Dermis blood vessel endothelial cell (primary cell): ENCODE measurements at regions not wholly inside any gene's neighbourhood (a gene's known extent, or its start where the extent isn't known, plus 50 kb on each side); places are given as distances from the start of the nearest gene placed in this dataset.
"Not testable (repeated sequence)": the region's sequence is repeated elsewhere in the genome, so short reads cannot be mapped to it uniquely, and the experiment has no call there.

Experiments used
- DNase-seq: peaks from one replicate; pipeline ENCODE4 v3.0.0; 2010

- DNase-seq: no peak
Observed at GRCh38 chr1:193451606-193452005, 265.2 kb upstream of the B3GALT2 start.

- DNase-seq: no peak
Observed at GRCh38 chr1:193451001-193451400, 264.6 kb upstream of the B3GALT2 start.

- DNase-seq: no peak
Observed at GRCh38 chr1:193448682-193449461, 262.5 kb upstream of the B3GALT2 start.

- no peak for DNase-seq
Observed at GRCh38 chr1:193443886-193444285, 257.5 kb upstream of the B3GALT2 start.

GRCh38 chr1:193438771-193439170, 252.4 kb upstream of the B3GALT2 start:
- DNase-seq: no peak

GRCh38 chr1:193438312-193438711, 251.9 kb upstream of the B3GALT2 start:
- no peak for DNase-seq

- DNase-seq: no peak
Observed at GRCh38 chr1:193437785-193438184, 251.4 kb upstream of the B3GALT2 start.

GRCh38 chr1:193437333-193437732, 250.9 kb upstream of the B3GALT2 start:
- not testable (repeated sequence) for DNase-seq

GRCh38 chr1:193435781-193436180, 249.4 kb upstream of the B3GALT2 start:
- DNase-seq: peak; percentile 16

GRCh38 chr1:193434319-193434718, 247.9 kb upstream of the B3GALT2 start:
- DNase-seq: peak; percentile 66

GRCh38 chr1:193433599-193433998, 247.2 kb upstream of the B3GALT2 start:
- no peak for DNase-seq

- no peak for DNase-seq
Observed at GRCh38 chr1:193432979-193433587, 246.7 kb upstream of the B3GALT2 start.

GRCh38 chr1:193431265-193431977, 245.0 kb upstream of the B3GALT2 start:
- peak; percentile 26 for DNase-seq

- no peak for DNase-seq
Observed at GRCh38 chr1:193427524-193427923, 241.1 kb upstream of the B3GALT2 start.

GRCh38 chr1:193426061-193426460, 239.6 kb upstream of the B3GALT2 start:
- DNase-seq: no peak

GRCh38 chr1:193421487-193421886, 235.1 kb upstream of the B3GALT2 start:
- DNase-seq: no peak

GRCh38 chr1:193419295-193419694, 232.9 kb upstream of the B3GALT2 start:
- DNase-seq: no peak

GRCh38 chr1:193418745-193419058, 232.3 kb upstream of the B3GALT2 start:
- DNase-seq: no peak

- DNase-seq: peak; percentile 44
Observed at GRCh38 chr1:193417945-193418744, 231.7 kb upstream of the B3GALT2 start.

GRCh38 chr1:193417403-193417802, 231.0 kb upstream of the B3GALT2 start:
- no peak for DNase-seq

- no peak for DNase-seq
Observed at GRCh38 chr1:193416226-193417024, 230.0 kb upstream of the B3GALT2 start.

- DNase-seq: no peak
Observed at GRCh38 chr1:193415256-193415655, 228.8 kb upstream of the B3GALT2 start.
